COLO829 (cell line): ENCODE measurements at regions not wholly inside any gene's neighbourhood (a gene's known extent, or its start where the extent isn't known, plus 50 kb on each side); places are given as distances from the start of the nearest gene placed in this dataset.
A peak's percentile ranks its signal among the peaks of the same experiment; 100 is the strongest.
"Not testable (repeated sequence)": the region's sequence is repeated elsewhere in the genome, so short reads cannot be mapped to it uniquely, and the experiment has no call there.

Experiments used
- DNase-seq: peaks from one replicate; pipeline ENCODE4 v3.0.0; 2012; ENCODE audit warnings: low spot score

DNA sequence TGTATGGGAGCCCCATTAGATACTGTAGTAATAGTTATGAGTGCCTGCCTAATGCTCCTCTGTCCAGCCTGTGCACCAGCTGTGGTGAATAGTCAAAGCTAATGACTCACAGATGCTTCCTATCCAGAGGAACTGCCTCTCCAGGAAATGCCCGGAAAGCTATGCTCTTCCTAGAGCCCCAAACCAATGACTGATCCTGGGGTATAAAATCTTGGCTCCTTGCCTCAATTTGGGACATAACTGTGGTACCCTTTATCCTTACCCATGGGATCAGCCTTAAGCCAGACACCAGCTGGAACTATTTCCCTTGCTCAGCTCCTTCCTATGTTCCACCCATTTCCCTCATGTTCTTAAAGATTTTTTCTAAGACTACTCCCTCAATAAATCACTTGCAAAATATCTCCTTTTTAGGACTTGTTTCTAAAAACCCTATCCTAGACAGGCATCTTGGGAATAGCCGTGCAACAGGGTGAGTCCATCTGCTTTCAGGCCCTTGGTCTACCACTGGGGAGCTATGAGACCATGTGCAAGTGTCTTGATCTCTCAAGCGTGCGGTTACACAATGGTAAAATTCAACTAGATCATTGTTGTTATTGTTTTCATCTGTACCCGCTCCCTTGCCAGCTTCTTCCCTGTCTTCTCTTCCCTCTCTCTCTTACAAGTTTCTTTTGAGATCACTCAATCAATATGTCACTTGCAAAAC is 283.7 kb downstream of the BTBD3 start:
- peak; percentile 12 for DNase-seq

DNA sequence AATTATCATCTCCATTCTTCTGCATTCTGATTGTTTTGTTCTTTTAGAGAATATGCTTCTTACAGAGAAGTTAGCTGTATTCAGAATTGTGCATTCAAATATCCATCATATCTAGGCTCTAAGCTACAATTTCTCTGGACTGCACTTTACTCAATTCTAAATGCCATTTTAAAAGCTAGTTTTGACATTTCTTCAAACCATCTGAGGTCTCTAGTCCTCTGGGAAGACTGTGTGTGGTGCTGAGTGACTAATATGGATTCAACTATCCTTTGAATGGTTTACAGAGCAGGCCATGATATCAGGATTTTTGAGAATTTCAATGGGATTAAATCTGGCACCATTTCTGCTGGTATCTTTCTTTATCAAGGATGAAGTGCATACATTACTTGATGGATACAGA is 285.7 kb downstream of the BTBD3 start:
- DNase-seq, result no peak

DNA sequence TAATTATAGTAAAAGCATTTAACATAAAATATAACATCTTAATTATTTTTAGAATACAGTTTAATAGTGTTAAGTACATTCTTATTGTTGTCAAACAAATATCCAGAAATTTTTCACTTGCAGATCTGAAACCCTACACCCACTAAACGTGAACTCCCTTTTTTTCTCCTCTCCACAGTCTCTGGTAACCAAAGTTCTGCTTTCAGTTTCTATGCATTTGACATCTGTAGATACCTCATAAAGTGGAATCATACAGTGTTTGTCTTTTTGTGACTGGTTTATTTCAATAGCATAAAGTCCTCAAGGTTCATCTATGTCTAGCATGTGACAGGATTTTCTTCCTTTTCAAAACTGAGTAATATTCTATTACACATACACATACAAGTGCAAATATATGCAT is 286.3 kb downstream of the BTBD3 start:
- DNase-seq, result no peak

DNA sequence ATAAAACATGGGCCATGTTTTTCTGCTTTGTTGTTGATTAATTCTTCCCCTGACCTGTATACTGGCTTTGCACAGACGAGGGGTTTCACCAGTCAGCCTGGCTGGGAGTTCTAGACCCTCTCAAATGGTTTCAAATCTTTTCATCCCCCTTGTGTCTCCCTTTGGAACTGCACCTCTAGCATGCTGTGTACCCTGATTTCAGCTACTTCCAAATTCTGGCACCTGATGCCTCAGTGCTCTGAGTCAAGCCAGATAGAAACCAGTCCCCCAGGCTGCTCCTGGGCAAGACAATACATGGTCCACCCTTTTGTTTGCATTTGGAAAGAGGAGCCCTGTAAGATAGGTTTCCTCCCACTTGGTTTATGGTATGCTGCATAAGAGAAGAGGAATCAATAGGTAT is 290.2 kb downstream of the BTBD3 start:
- DNase-seq, result peak; percentile 33

DNA sequence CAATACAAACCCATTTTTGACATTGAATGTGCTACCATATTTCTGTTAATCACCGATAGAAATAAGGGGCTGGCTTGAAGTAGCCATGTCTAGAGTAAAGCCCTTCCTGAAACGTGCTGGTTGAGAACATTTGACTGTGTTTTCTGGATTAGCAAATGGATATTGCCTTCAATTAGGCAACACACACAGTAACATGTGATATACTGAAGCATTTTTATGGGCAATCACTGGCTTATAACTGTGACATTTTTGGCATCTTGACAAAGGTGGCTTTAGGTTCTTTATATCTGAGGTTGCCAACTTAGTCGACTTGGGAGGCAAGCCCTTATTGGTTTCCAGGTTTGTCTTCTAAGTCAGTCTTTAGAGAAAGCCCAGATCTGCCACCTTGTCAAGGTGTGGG is 292.9 kb downstream of the BTBD3 start:
- DNase-seq, result no peak

DNA sequence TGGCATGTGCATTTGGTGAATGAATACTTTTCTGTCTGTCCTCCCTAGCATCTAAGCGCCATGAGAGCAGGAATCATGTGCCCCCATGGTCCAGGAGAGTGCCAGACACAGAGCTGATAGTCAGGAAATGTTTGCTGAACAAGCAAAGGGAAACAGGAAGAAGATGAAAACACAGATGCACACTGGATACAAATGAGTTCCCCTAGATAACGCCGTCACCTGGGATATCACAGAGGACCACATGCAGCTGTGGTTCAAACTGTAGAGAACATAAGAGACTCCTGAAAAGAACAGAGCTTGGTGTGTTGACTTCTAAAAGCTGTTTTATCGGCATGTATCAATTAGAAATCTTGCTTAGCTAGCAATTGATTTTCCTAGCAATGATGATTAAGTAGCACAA is 293.7 kb downstream of the BTBD3 start:
- no peak for DNase-seq

DNA sequence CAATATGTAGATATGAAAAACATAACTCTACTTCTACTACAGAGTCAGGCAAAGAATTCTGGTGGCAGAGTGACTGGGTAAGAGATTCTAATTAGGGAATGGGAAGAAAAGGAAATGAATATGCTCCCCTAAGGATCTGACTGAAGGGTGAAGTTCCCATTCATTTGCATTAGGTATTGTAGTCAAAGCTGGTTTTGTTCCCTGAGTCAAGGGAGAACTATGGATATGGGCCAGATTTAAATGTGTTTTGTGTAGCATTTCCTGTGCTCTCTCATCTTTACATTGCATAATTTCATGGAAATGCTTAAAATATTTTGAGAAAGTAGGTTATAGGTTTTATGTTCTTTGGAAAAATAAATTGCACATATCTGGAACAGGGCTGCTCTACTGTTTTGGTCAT is 299.7 kb downstream of the BTBD3 start:
- no peak for DNase-seq

DNA sequence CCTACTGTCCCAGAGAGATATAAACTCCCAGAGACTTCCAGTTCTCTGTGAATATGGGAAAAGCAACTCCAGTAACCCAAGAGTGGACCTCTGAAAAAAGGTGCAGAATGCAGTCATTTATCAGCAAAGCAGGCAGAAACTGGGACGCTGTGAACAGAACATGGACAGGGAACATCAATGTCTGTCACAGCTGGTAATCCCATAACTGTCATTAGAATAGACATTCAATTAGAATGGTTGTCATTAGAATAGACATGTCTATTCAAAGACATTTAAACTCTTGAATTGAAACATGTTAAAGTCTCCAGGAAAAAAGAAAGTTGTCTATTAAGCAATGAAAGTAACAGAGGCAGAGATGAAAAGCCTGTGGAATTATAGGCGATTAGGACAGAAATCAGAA is 302.1 kb downstream of the BTBD3 start:
- no peak for DNase-seq

DNA sequence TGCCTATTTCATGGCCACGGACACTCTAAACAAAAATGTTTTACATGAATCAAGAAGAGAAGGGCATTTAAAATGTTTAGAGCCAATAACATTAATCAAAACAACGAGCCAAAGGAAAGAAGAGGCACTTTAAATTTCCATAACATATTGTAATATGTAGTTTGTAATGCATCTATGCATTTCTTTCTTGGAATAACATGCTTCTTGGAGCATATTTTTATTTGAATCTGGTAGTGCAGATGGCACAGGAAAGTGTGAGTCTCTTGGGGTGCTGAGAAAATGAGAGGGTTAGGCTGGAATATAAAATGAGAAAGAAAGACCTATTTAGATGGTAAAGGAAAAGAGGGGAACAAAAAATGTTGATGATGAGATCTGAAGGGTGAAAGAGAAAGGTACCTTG is 305.4 kb downstream of the BTBD3 start:
- DNase-seq, result no peak

DNA sequence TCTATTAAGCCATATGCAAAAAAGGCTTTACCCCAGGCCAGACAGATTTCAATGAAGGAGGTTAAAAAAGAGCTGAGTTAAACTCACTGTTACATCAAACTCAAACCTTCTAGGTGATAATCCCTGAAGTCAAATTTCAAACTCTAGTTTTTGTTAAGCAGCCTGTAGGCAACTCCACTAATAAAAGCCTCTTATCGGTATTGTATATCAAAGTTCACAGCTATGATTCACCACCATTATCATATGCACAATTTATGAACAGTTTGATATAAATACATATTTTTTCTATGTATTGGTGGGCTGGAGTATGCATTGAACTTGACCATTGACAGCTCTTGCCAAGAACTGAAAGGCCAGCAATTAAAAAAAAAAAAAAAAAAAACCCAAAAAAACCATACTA is 308.2 kb downstream of the BTBD3 start:
- DNase-seq, result no peak

DNA sequence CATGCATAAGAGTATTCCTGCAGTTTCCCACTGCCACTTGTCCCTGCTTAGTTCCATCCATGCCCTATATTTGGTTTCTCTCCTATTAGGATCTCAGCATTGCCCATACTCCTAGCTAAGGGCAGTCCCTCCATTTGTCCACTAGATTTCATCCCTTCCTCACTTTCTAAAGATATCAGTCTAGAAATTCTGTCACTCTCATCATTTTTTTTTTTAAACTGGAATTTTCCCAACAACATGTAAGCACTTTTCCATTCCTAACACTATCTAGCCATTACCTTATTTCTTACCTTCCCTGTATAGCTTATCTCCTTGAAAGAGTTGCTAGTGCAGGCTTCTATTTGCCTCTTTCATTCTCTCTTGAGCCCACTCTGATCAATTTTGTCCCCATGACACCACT is 312.2 kb downstream of the BTBD3 start:
- DNase-seq, result no peak

DNA sequence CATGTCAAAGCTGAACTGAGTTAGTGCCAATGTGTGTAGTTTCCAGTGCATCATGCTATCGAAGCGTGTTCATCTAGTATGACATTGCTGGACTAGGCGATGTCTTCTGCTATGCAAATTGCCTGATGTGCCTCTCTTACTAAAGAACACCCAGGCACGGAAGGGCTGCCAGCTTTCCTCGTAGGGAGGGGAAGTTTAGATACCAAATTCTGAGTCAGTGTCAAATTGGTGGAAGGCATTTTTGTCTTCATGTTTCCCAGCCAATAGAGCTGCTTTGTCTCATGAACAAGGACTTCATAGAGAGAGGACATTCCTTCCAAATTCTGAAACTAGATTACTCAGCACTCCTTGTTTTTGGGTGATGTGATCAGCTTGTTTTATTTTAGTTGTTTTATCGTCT is 320.1 kb downstream of the BTBD3 start:
- peak; percentile 91 for DNase-seq

DNA sequence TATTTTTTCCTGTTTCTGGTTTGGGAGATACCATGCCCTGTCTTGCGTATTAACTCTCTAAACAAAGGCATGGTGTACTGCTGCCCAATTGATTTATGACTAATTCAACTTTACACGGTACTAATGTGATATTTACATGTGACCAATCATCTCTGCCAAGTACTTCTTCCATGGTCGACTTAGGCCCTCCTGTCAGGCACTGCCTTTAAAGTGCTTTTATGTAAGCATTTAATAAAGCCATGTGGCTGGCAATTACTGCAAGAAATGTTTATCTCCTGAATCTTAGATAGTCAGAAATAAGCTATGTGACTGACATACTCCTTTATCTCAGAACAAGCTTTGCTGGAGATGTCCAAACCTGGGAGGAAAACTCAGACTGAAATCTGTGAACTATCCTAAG is 323.4 kb downstream of the BTBD3 start:
- DNase-seq, result peak; percentile 51

DNA sequence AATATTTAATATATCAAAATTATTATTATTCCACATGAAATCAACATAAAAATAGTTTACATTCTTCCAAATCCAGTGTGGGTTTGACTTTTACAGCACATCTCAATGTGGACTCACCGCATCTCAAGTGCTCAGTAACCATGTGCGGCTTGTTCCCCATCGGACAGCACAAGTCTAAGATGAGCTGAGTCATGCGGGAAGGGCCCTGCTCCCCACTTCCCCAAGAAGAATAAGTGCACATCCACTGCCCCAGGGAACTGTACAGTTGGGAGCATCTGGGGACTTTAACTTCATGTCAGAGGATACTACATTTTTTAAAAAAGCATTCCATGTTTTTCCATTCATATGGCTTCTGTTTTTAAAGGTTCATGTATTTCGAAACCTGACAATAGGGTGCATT is 325.6 kb downstream of the BTBD3 start:
- no peak for DNase-seq

DNA sequence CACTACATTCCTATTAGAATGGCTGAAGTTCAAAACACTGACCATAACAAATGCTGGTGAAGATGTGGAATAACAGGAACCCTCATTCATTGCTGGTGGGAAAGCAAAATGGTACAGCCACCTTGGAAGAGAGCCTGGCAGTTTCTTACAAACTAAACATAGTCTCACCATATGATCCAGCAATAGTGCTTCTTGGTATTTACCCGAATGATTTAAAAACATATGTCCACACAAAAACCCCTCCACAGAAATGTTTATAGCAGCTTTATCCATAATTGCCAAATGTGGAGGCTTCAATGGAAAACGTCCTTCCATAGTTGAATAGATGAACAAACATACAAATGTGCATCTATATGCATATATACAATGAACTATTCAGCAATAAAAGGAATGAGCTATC is 330.8 kb downstream of the BTBD3 start:
- no peak for DNase-seq

DNA sequence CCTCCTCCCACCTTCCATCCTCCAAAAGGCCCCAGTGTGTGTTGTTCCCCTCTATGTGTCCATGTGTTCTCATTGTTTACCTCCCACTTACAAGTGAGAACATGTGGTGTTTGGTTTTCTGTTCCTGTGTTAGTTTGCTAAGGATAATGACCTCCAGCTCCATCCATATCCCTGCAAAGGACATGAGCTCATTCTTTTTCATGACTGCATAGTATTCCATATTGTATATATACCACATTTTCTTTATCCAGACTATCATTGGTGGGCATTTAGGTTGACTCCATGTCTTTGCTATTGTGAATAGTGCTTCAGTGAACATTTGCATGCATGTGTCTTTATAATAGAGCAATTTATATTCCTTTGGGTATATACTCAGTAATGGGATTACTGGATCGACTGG is 333.0 kb downstream of the BTBD3 start:
- DNase-seq, result not testable (repeated sequence)

DNA sequence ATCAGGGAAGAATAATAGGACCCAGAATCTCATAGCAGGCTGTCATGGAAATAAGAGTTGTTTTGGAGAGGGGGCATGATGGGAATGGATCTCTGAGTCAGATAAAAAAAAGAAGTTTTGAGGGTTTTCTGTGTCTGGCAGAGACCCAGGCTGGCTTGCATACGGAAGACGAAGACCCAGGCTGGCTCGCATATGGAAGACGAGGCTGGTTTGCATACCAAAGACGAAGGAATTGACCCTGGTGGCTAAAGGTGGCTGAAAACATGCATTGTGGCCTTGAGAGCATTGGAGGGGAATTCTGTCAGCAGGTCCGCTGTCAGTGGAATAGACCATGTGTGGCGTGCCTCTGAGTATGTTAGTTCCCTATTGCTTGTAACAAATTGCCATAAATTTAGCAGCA is 335.1 kb downstream of the BTBD3 start:
- no peak for DNase-seq

DNA sequence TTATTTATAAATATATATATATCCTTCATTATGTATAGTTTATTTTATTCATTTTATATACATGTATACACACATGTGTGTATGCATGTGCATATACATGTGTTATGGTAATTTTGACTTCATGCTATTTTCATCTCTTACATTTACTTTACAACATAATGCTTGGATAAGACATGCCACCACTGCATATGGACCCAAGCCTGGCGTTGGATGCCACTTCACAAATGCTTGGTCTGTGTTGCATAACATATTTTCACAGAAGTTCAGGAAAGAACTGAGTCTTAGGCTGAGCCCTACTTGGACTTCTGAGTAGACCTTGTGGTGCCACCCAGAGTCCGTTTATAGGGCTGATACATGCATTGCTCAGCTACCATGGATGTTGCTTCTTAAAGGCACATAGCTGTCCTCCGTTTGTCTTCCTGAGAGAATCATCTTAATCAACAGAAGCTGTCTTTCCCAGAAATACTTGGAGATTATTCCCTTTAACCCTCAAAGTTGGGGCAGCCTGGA is 337.8 kb downstream of the BTBD3 start:
- DNase-seq, result no peak

DNA sequence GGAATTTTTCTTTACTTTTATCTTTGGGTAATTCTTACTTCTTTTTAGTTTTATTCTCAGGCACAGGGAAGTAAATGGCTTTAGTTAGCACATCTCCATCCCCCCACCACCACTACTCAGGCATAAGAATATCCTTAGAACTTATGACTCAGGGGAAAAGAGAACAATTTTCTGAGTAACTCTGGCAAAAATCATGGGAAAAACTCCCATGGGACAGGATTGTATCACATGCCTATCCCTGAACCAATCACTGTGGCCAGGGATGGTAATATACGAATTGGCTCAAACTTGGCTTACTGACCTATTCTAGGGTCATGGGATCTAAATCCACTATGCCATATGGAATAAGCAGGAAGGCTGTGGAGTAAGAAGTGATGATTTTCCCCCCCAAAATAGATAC is 339.1 kb downstream of the BTBD3 start:
- peak; percentile 32 for DNase-seq

DNA sequence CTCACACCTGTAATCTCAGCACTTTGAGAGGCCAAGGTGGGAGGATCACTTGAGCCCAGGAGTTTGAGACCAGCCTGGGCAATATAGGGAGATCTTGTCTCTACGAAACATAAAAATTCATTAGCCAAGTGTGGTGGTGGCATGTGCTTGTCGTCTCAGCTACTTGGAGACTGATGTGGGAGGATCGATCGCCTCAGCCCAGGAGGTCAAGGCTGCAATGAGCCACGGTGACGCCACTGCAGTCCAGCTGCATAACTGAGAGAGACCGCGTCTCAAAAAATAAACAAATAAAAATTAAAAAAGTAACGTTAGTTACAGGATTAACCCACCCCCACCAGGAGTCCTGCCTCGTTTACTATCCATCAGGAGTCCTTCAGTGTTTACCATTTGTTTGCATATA is 345.1 kb downstream of the BTBD3 start:
- DNase-seq, result no peak

DNA sequence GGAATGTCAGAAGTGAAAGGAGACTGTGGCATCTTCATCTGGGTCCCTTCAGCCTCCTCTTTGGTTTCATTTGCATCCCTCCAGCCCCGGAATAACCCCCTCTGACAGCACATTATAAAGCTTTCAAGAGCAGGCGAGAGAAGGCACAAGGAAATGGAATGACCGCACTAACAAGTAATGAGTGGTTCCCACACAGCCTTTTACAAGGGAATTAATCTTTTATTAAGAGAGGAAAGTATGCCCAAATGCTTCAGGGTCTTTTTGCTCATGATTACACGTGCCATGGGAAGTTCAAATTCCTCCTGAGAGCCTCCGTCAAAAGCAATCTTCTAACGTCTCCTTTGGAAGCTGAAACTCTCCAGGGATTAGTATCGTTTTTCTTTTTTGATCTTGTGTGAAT is 347.0 kb downstream of the BTBD3 start:
- peak; percentile 14 for DNase-seq

DNA sequence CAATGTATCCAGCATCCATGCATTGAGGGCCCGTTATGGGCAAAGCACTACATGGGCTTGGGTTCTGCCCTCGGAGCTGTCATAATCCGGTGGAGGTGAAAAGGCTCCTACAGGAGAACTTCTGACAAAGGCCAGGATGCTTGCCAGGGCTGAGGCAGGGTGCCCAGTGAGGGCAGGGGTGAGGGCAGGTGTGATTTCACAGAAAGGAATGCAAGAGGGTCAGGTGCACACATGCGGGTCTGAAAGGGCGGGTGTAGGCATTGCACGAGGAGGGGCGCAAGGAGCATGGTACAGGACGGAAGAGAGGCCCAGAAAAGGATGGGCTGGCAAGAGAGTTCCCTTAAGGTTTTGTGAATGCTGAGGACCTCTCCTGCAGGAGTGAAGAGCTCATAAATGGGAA is 348.0 kb downstream of the BTBD3 start:
- DNase-seq, result no peak

DNA sequence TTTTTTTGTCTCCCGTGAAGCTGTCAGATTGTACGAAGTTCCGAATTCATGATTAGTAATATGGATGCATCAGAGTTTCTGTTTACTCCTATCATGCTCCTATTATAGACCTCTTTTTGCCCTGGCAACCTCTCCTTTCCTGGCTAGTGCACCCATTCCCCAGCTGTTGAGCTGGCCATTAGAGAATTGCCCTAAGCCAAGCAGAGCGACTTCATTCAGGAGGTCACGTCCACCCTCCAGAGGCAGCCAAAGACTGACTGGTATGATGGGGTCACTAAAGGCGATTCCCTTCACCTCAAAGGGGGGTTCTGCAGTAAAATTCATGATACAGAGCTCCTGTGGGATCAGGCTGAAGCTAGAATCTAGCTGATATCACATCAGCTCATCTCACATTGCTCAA is 351.9 kb downstream of the BTBD3 start:
- no peak for DNase-seq

DNA sequence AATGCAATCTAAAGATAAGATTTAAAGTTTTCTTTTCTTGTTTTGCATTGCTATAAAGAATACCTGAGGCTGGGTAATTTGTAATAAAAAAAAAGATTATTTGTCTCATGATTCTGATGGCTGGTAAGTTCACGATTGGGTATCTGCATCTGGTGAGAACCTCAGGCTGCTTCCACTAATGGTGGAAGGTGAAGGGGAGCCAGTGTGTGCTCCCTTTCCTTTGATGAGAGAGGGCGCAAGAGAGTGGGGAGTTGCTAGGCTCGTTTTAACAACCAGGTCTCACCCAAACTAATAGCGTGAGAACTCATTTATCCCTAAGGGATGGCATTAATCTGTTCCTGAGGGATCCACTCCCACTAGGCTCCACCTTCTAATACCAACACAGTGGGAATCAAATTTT is 353.2 kb downstream of the BTBD3 start:
- no peak for DNase-seq
